Prostate gland (tissue), 2 donors: ENCODE measurements at regions not wholly inside any gene's neighbourhood (a gene's known extent, or its start where the extent isn't known, plus 50 kb on each side); places are given as distances from the start of the nearest gene placed in this dataset.

Experiments
- DNase-seq: peaks from one replicate; pipeline ENCODE4 v3.0.0-alpha.2; 2019; ENCODE audit warnings: low spot score
- H3K27ac ChIP-seq, 2 donors: fragments of 200-600 bp; sonication (generic); 2 replicates each; pipeline ENCODE4 v1.5.1; 2017 to 2019
- H3K27me3 ChIP-seq: fragments of 200-600 bp; sonication (generic); replicated peaks from 2 replicates; pipeline ENCODE4 v1.5.1; 2019; ENCODE audit not compliant: insufficient read depth
- H3K36me3 ChIP-seq, 2 donors: fragments of 200-600 bp; sonication (generic); 1 replicate in 1 of 2; 2 replicates in 1 of 2; pipeline versions ENCODE4 v1.5.1 to v1.8.1; 2017 to 2019
- H3K4me1 ChIP-seq: fragments of 200-600 bp; sonication (generic); replicated peaks from 2 replicates; pipeline ENCODE4 v1.5.1; 2019
- H3K4me3 ChIP-seq, 2 donors: fragments of 200-600 bp; sonication (generic); 2 replicates each; pipeline ENCODE4 v1.5.1; 2017 to 2019
- H3K9me3 ChIP-seq: fragments of 200-600 bp; sonication (generic); 2 replicates; pipeline ENCODE4 v1.5.1; 2017
- CTCF ChIP-seq, 4 experiments: fragments of 200-600 bp in 2 of 4; fragments of 450-650 bp in 2 of 4; sonication (generic) in 2 of 4; IDR thresholded peaks; 1 replicate in 3 of 4; 2 replicates in 1 of 4; pipeline ENCODE4 v1.5.1; 2016 to 2019; ENCODE audit warnings: antibody characterized with exemption in 4 of 4, mild to moderate bottlenecking in 2 of 4, moderate library complexity in 2 of 4
- POLR2A ChIP-seq: fragments of 450-650 bp; IDR thresholded peaks from one replicate; pipeline ENCODE4 v1.6.1; 2016; ENCODE audit warnings: antibody characterized with exemption, mild to moderate bottlenecking
- POLR2AphosphoS5 ChIP-seq: sonication (generic); formaldehyde crosslinking; IDR thresholded peaks from one replicate; pipeline ENCODE4 v1.6.1; 2017; ENCODE audit warnings: antibody characterized with exemption
- WGBS: methylation state at CpG from one replicate; pipeline ENCODE4 v1.1.5; 2018; 5-methylcytosine and 5-hydroxymethylcytosine counted together
- intact Hi-C: fragments of 100-400 bp; cut with DNase I; formaldehyde crosslinking; loops from one replicate; pipeline ENCODE4 v1.14.2; 2022

- H3K4me1 ChIP-seq = no peaks in the 10 kb centered on the region
Observed at GRCh38 chr6:147853574-147853973, 345.1 kb downstream of the SAMD5 start.

GRCh38 chr6:147855803-147856482 lies 347.5 kb downstream of the SAMD5 start:
- H3K4me3 ChIP-seq = no peak overlapping the region
- H3K27me3 ChIP-seq = no peaks in the 10 kb centered on the region
- WGBS = 85% methylated on average over 3 of the region's 3 CpGs
- DNase-seq = no peak
- intact Hi-C loops = no loop called here
- H3K36me3 ChIP-seq = no peaks in the 10 kb centered on the region
- TF ChIP-seq CTCF (IDR thresholded peaks at IDR 0.05) (no peak), POLR2AphosphoS5 (no peak), POLR2A (no peak)
- no peak overlapping the region for H3K27ac ChIP-seq
- H3K4me1 ChIP-seq = no peaks in the 10 kb centered on the region
- no peaks in the 10 kb centered on the region for H3K9me3 ChIP-seq

More at GRCh38 chr6:147853574-147853973, 345.1 kb downstream of the SAMD5 start:
- WGBS = 98% methylated on average over 3 of the region's 3 CpGs
- Histone ChIP-seq H3K9me3 (no peaks in the 10 kb centered on the region), H3K4me3 (no peak overlapping the region), H3K27ac (no peak overlapping the region), H3K36me3 (no peaks in the 10 kb centered on the region), H3K27me3 (no peaks in the 10 kb centered on the region)
- TF ChIP-seq POLR2AphosphoS5 (no peak), POLR2A (no peak), CTCF (IDR thresholded peaks at IDR 0.05) (no peak)
- no peak for DNase-seq
- intact Hi-C loops = no loop called here

GRCh38 chr6:147856687-147857086 lies 348.2 kb downstream of the SAMD5 start:
- WGBS = 87% methylated on average over 4 of the region's 5 CpGs
- H3K27me3 ChIP-seq = no peaks in the 10 kb centered on the region
- TF ChIP-seq CTCF (IDR thresholded peaks at IDR 0.05) (no peak), POLR2A (no peak), POLR2AphosphoS5 (no peak)
- no peak overlapping the region for H3K27ac ChIP-seq
- H3K36me3 ChIP-seq = no peaks in the 10 kb centered on the region
- intact Hi-C loops = no loop called here
- no peak for DNase-seq
- no peaks in the 10 kb centered on the region for H3K9me3 ChIP-seq
- no peak overlapping the region for H3K4me3 ChIP-seq
- H3K4me1 ChIP-seq = no peaks in the 10 kb centered on the region

GRCh38 chr6:147858421-147858820 lies 349.9 kb downstream of the SAMD5 start:
- Histone ChIP-seq H3K27me3 (no peaks in the 10 kb centered on the region), H3K27ac (no peak overlapping the region), H3K36me3 (no peaks in the 10 kb centered on the region), H3K9me3 (no peaks in the 10 kb centered on the region), H3K4me1 (no peaks in the 10 kb centered on the region), H3K4me3 (no peak overlapping the region)
- intact Hi-C loops = no loop called here
- 90% methylated on average over 2 of the region's 2 CpGs for WGBS
- TF ChIP-seq POLR2AphosphoS5 = no peak
- no peak for DNase-seq

- no peaks in the 10 kb centered on the region for H3K4me1 ChIP-seq
- H3K27ac ChIP-seq = no peak overlapping the region
- no peaks in the 10 kb centered on the region for H3K9me3 ChIP-seq
- TF ChIP-seq POLR2A = no peak
- no peak for TF ChIP-seq CTCF (IDR thresholded peaks at IDR 0.05)
- TF ChIP-seq POLR2AphosphoS5 = no peak
- no peaks in the 10 kb centered on the region for H3K36me3 ChIP-seq
- H3K4me3 ChIP-seq = no peak overlapping the region
- no peak for DNase-seq
- 52% methylated on average over 4 of the region's 4 CpGs for WGBS
- intact Hi-C loops = no loop called here
- no peaks in the 10 kb centered on the region for H3K27me3 ChIP-seq
Observed at GRCh38 chr6:147859071-147859470, 350.6 kb downstream of the SAMD5 start.
